ENCODE measurements at regions not wholly inside any gene's neighbourhood (a gene's known extent, or its start where the extent isn't known, plus 50 kb on each side); places are given as distances from the start of the nearest gene placed in this dataset.

GRCh38 chr7:15870347-15870746 lies 183.9 kb upstream of the MEOX2 start:
- DNase-seq (ENCODE audit: low read depth in 2 of 3, low spot score in 2 of 3), result no peak

- no peak for DNase-seq (ENCODE audit: low read depth in 2 of 3, low spot score in 2 of 3)
These were observed 181.0 kb upstream of the MEOX2 start for GRCh38 chr7:15867441-15867840.

GRCh38 chr7:15866753-15867152 lies 180.3 kb upstream of the MEOX2 start:
- no peak for DNase-seq (ENCODE audit: low read depth in 2 of 3, low spot score in 2 of 3)

- DNase-seq (ENCODE audit: low read depth in 2 of 3, low spot score in 2 of 3), result no peak
These were observed 178.1 kb upstream of the MEOX2 start for GRCh38 chr7:15864626-15864991.

DNA sequence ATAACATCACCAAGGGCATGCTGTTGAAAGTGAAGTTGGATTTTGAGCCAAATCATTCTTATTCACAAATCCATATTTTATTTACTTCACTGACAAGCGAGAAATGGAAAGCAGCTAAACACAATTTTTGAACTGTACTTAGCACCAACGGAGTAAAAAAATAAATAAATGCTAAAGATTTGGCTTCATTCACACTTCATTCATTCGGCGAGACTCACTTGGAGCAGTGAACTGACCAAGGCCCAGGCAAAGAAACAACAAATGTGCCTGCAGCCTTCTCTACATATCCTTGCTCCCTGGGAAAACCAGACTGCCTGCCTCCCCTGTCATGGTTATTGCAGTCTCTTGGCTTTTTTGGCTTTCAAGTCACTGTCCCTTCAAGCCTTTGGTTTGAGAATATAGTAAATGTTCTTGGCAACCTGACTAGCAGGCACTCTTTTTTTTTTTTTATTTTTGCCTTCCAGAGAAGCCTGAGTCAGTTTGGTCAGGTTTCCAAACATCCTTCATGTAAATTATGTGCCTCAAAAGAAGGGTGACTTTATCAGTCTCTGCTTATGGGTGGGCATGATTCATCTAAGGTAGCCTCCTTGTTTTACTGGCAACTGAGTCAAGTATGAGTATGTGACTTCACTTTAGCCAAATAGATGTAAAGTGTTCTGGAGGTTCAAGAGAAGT lies 177.6 kb upstream of the MEOX2 start:
- DNase-seq (ENCODE audit: low read depth in 2 of 3, low spot score in 2 of 3), result no peak

DNA sequence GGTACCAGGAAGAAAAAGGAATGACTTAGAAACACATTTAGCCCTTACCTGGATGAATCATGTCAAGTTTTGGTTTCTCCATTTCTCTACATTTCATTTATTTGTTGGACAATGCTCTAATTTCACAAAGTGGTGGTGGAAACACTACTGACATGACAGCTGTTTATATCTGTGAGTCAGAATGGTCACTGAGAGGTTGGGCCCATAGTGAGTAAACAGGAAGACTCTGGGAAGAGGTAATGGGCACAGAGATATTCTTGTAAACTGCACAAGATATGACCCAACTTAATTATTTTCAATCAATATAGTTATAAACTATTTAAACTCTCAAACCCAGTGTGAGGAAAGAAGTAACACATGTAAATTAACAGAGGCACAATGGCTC lies 176.3 kb upstream of the MEOX2 start:
- no peak for DNase-seq (ENCODE audit: low read depth in 2 of 3, low spot score in 2 of 3)

DNA sequence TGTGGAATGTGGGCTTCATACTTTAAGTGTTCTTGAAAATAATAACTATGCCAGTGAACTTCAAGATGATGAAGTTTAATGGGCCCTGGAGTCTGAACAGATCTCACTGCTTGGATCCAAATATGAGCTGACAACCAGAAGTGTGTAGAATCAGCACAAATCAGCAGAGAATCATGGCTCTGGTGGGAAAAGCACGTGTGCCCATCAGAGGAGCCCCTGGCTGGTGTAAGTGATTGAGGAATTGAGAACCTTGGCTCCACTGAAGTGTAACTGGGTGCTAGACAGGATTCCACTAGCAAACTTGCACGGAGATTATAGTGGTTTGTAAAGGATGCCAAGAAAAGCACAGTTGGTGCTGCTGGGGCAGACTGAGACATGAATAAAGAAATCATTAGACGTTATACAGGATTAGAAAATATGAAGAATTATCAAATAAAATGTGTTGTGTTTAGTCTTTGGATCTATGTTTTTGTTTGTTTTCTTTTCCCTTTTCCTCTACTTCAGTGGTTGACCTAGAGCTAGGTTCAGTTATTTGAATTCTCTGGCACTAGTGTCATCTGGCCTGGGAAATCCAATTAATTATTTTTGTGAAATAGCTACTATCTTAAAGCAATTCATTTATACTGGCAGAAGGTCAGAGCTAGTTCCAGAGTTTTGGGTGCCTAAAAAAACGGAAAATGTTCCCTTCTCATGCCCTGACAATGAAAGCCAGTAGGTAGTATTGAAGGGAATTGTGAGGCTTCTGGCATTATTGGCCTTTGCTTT lies 175.7 kb upstream of the MEOX2 start:
- no peak for DNase-seq (ENCODE audit: low read depth in 2 of 3, low spot score in 2 of 3)

DNA sequence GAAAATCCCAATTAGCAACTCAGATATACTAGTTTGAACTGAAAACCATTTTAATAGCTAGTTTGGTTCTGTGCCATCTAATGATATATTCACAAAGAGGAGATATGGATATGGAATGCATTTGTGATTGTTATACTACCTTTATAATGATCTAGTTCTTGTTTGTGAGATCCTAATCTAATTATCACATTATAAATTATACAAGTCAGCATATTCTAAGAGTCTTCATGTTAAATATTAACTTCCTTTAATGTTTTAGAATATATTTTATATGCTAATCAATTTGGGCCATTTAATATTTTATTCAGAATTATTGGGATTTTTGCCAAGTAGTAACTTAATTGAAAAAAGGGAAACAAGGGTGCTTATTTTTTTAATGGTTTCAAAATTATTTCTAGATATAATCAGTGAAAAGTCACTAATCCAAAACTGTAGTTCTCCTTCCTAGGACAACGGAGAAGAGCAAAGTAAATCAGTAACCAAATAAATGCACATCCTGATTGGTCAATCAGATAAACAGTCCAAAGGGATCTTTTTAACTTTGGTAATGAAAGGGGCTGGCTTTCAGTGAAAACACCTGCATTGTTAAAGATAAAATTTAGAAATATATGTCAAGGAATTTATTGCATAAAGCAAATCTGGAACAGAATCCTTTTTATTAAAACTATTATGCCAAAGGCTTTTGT lies 173.9 kb upstream of the MEOX2 start:
- DNase-seq (ENCODE audit: low read depth in 2 of 3, low spot score in 2 of 3), result no peak

DNA sequence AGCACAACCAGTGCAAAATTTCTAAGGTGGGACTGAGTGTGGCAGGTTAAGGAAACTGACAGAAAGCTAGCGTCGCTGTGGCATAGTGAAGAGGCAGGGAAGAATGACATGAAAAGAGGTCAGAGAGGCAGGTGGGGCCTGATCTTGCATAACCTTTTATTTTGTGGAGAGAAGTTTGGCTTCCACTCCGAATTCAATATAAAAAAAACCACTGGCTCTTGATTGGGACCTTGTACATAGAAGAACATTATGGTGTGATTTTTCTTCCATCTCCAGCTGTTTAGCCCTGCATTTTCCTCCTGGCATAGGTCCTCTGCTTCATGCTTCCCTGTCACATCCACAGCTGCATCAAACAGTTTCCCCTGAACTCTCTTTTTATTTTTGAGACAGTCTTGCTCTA lies 170.5 kb upstream of the MEOX2 start:
- no peak for DNase-seq (ENCODE audit: low read depth in 2 of 3, low spot score in 2 of 3)

DNA sequence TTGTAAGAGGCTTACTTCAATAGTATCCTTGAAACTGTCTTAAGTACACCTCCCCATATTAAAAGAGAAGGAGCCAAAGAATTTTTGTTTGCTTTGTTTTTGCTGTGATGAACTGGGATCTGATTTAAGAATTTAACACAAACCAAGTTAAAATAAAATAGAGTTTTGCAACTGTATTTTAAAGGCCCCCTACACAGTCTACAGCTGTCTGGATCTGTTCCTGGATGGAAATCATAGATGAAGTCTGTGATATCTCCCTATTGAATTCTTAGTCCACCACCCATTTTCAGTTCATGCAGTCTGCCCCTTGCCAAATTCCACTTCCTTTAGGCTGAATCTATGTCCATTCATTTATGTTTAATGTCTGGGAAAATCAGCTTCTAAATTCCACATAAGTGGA lies 169.8 kb upstream of the MEOX2 start:
- no peak for DNase-seq (ENCODE audit: low read depth in 2 of 3, low spot score in 2 of 3)

DNA sequence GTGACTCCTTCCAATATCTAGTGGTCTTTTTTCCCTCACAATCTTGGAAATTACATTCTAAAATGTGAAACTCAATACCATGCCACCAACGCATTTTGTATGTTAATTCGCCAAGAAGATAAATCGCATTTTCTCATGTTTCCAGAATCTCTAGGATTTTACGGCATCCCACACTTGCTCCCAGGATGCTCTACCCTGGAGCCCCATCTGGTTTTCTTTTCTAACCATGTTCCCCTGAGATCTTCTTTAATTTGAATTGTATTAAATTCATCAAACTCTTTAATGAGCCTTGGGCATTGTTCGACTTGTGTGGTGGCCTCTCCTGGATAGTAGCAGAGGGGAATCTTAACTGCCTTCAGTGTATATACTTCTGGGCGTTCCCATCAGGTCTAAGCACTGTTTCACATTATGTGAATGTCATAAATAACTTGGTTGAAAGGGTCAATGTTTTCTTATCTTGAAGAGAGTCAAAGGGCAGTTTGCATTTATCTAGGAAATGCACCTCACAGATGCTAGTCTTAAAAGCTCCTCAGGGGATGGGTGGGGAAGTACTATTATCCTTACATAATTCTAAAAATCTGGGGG lies 169.1 kb upstream of the MEOX2 start:
- DNase-seq (ENCODE audit: low read depth in 2 of 3, low spot score in 2 of 3), result no peak

DNA sequence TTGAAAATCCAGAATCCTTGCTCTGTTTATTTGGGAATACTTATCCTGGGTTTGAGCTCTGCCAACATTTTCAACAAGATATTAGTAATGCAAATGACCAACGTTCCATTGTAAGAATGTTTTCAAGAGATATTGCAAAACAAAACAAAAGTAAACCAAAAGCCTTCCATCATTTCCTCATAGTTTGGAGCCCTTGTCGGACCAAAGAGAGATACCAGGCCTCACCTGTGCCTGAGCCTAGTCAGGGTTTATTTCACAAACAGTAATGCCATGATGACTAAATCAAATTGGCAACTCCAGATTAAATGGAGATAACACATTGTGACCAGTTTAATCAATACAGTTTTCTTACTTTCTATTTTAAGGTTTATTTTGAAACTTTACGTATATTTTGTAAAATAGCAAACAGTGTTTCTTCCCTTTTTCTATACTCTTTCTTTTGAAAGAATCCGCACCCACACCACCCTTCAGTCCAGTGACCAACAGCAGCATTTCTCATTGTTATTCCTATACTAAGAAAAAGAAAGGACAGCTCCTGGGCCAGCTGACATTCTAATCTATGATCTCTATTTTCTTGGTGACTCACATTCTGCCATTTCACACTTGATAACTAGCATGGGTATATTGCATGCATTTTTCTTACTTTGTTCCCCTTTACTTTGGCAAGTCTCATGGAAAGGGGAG lies 168.5 kb upstream of the MEOX2 start:
- no peak for DNase-seq (ENCODE audit: low read depth in 2 of 3, low spot score in 2 of 3)

DNA sequence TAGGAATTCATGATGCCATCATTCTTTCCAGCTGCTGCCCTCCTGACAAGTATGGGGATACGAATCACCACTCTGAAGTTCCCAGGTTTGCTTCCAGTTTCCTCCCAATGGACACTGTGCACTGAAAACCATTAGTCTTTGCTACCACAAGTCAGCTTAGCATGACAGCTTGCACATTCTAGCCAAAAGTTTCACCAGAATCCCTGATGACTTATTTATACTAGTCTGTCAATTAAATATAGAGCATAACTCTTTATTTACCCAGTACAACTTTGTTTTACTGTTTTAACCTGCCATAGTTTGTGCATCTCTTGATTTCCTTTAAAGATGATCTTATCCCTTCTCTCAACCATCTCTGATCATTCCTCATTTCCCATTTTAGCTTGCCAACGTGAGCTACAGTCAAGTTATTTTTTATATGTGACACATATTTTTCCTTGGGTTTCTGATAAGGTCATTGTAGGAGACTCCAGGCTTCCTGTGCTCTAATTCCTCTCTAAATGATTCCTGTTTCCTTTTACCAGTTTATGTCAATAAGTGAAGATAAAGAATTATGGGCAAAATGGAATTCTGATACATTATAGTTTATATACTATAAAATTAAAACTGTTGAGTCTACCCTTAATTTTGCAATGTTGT lies 167.5 kb upstream of the MEOX2 start:
- no peak for DNase-seq (ENCODE audit: low read depth in 2 of 3, low spot score in 2 of 3)

GRCh38 chr7:15851201-15851600 lies 164.7 kb upstream of the MEOX2 start:
- no peak for DNase-seq (ENCODE audit: low read depth in 2 of 3, low spot score in 2 of 3)

DNA sequence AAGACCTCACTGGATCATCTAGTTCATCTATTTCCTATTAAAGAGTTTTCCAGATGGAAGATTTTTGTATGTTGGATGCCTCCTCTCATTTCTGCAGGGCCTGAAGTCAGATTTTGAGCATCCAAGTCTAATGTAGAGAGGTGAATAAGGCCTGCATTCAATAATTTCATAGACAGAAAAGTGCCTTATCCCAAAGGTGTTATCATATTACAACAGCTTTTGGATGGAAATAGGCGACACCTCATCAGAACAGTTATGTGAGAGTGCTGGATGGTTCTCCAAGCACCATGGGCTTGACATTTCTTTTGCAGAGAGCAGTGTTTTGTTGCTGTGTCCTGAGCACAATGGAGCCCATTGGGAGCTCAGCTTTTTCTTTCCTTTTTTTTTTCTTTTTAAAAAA lies 162.4 kb upstream of the MEOX2 start:
- DNase-seq (ENCODE audit: low read depth in 2 of 3, low spot score in 2 of 3), result no peak

- DNase-seq (ENCODE audit: low read depth in 2 of 3, low spot score in 2 of 3), result peak in 2 of 3 donors; percentile 1 to 9
These were observed 161.9 kb upstream of the MEOX2 start for GRCh38 chr7:15848362-15848761.

DNA sequence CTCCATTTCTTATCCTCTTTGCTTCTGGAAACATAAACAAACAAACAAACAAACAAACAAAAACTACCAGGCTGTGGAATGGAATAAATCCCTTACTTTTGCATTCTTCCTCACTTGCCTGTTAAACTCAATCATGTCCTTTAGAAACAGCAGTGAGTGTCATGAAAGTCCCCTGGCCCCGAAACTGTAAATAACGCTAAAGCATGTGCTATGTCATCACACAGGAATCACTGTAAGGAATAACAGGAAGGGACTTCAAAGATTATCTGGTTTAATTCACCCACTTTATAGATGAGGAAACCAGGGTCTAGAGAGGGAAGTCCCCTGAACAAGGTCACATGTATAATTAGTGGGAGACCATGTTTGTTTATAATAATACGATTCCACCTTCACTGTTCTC lies 159.4 kb upstream of the MEOX2 start:
- no peak for DNase-seq (ENCODE audit: low read depth in 2 of 3, low spot score in 2 of 3)

GRCh38 chr7:15845461-15845860 lies 159.0 kb upstream of the MEOX2 start:
- no peak for DNase-seq (ENCODE audit: low read depth in 2 of 3, low spot score in 2 of 3)

GRCh38 chr7:15839416-15840100 lies 153.1 kb upstream of the MEOX2 start:
- peak in 1 of 3 donors; percentile 38 for DNase-seq (ENCODE audit: low read depth in 2 of 3, low spot score in 2 of 3)

DNA sequence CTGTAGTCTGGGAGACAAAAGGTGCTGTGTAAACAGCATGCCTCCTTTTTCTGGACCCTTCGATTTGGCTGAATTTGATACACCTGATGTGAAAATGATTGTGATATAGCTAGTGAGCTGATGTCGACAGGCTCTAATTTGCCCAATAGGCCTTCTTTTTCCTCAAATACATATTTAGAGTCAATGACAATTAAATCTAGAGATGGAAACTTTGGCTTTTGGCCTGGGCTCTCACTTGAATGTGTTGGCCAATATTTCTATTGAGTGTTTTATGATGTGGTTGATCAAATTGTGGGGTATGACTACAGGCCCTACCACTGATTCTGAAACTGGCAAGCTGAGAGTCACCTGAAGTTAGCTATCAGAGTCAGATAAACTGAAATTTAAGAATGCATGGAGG lies 151.8 kb upstream of the MEOX2 start:
- DNase-seq (ENCODE audit: low read depth in 2 of 3, low spot score in 2 of 3), result no peak
